CD4-positive, alpha-beta T cell treated with Interleukin-1 beta for 1 hour (primary cell): ENCODE measurements at regions not wholly inside any gene's neighbourhood (a gene's known extent, or its start where the extent isn't known, plus 50 kb on each side); places are given as distances from the start of the nearest gene placed in this dataset.

Source experiments
- DNase-seq, 2 donors: peaks; one replicate each; pipeline ENCODE4 v3.0.0-alpha.2; 2020 to 2022

DNA sequence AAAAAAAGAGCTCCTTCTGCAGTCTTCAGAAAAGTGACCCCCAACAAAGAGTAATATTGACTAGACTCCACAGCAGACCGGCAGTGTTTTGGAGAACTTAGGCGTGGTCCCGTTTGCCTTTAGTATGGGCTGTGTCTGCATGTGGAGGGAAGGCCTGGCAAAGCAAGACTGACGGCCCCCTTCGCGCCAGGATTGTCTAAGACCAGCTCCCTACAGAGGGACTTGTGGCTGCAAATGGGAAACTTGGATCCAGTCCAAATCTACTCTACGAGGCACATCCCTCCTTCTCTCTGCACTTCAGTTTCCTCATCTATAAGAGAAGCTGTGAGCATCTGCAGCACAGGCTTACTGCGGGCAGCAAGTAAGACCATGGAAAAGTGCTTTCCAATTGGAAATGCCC is 350.0 kb downstream of the ZNF536 start:
- no peak for DNase-seq

DNA sequence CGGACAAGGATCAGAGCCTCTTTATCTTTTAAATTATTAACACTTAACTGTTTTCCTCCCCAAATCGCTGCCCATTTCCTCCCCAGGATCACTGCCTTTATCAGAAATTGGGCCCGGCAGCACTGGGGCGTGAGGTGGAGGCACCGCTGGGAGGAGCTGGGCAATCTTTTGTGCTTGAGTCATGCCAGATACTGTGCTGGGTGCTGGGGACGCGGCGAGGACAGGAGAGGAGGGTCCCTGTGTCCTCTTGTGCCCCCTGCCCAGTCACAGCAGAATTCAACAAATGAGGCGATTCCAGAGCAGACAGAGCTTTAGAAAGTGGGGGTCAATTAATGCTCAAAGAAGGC is 347.8 kb downstream of the ZNF536 start:
- no peak for DNase-seq

DNA sequence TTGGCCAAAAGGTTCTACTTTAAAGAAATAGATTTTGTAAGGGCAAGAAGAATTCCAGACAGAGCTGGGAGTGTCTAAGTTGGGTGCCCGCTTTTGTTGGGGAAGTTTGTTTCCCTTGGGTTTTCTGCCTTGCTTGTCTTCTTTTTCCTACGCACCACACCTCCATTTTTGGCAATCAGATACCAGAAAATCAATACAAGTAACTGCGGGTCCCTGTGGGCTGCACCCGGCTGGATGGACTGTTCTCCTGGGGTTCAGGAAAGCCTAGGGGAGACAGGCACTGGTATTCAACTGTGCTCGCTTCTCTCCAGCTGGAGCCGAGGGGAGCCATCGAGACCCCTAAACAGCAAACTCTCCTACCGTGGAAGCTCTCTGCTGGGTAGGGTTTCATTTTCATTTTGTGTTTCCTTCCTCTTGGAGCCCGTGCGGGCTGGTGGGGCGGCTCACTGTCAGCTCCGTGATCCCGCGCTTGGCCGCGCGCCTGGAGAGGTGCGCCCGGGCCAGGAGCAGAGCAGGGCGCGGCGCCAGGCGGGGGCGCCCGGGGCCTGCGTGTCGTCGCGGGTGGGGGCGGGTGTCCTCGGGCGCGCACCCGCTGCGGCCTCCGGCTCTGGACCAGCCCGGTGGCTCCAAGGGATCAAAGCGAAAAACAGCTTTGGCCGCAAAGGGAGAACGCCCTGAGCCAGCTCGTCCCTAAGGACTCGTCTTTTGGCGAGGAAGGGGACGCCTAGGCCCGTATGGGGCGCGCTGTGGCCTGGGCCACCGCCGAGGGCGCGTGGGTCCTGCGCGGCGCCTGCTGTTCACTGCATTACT is 347.2 kb downstream of the ZNF536 start:
- DNase-seq, result no peak

DNA sequence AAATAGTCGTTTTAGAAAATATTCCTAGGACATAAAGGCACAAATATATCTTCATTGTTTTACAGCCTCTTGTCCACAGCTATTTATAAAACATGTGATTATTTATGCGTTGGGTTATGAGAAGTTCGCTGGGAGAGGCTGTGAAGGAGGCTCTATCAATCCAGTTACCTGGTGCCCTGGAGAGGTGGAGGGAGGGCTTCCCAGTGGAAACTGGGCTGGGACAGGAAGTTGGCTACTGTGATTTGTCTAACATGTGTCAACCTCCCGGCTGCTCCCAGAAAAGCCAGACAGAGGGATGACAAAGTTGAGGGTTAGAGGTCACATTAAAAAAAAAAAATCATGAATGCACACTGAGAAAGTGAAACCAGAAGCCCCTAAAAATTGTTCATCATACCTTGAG is 346.5 kb downstream of the ZNF536 start:
- no peak for DNase-seq

GRCh38 chr19:30718014-30718413 is 345.8 kb downstream of the ZNF536 start:
- no peak for DNase-seq

GRCh38 chr19:30717381-30717780 is 345.2 kb downstream of the ZNF536 start:
- no peak for DNase-seq

- DNase-seq, result no peak
Observed at GRCh38 chr19:30712431-30713337, 340.5 kb downstream of the ZNF536 start.

DNA sequence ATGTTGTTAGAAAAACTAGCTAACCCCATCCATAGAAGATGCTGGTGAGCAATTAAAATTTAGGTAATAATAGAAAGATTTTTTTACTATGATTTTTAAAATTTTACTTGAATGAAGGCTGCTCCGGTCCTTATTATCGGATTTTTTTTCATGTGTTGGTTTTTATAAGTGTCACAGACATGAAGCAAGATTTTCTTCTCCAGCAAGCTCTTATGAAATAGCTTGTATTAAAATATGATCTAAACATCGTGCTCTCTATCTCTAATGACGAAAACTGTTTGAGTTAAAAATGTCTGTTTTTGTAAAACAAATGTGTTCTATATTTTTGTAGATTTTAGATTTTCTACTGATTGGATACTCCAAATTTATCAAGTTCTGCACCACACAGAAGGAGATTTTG is 339.6 kb downstream of the ZNF536 start:
- DNase-seq, result no peak

GRCh38 chr19:30711296-30711695 is 339.1 kb downstream of the ZNF536 start:
- no peak for DNase-seq

DNA sequence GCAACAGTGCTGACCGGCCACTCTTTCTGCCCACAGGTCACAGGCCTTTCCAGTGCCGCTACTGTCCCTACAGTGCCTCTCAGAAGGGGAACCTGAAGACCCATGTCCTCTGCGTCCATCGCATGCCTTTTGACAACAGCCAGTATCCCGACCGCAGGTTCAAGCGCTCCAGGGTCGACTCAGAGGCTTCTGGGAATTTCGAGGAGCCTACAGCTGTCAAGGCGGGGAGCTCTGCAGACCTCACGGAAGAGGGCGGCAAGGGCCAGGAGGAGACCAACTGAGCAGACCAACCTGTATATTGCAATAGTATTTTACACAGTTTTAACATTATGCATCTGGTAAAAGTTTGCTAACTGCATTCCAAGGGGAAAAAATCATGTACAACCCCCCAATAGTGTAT is 338.5 kb downstream of the ZNF536 start:
- no peak for DNase-seq

GRCh38 chr19:30708416-30709178 is 336.4 kb downstream of the ZNF536 start:
- DNase-seq, result no peak

DNA sequence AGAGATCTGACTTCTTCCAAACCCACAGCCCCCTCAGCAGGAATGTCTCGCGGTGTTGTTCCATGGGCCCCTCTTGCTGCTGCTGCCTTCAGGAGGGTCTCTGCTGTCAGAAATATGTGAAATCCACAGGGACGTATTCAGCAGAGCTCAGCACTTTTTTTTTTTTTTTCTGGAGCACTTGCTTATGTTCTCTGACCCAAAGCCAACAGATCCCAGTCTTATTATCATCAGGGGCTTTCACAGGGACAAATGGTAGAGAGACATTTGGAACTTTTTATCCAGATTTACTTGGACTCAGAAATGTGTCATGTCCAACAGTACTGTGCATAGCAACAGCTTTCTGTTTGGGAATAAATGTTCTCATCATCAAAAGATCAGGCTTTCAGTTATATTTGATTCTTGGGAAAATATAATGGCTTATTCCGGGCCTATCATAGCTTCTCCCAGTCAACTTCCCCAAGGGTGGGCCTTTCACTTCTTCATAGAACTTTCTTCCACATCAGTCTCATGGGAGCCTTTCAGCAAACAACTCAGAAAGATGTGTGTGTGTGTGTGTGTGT is 332.7 kb downstream of the ZNF536 start:
- DNase-seq, result no peak

DNA sequence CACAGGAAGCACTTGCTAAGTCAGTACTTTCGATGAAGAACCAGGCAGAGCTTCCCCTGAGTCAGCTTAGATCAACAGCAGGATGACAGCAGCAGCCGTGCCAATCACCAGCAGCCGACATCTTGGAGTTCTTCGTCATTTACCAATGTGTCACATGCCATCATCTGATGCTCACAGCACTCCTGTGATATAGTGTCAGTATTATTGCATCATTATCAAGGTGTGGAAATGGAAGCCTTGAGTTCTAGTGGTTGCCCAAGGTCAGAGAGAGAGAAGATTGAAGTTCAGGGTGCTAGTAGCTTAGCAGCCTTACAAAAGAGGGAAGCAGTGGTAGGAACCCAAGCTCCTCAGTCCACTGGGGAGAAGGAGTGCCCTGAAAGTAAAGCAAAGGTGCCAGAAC is 331.5 kb downstream of the ZNF536 start:
- DNase-seq, result no peak

- DNase-seq, result no peak
Observed at GRCh38 chr19:30701178-30701577, 329.0 kb downstream of the ZNF536 start.

DNA sequence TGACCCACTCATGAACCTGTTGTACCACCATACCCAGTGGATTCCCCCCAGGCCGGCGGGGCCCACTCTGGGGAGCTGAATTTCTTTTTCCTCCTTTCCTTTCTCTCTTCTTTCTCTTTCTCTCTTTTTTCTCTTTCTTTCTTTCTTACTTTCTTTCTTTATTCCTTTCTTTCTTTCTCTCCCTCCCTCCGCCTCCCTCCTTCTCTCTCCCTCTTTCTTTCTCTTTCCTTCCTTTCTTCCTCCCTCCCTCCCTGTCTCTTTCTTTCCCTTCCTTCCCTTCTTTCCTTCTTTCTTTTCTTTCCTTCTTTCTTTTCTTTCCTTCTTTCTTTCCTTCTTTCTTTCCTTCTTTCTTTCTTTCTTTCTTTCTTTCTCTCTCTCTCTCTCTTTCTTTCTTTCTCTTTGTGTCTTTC is 327.7 kb downstream of the ZNF536 start:
- DNase-seq, result no peak

- no peak for DNase-seq
Observed at GRCh38 chr19:30696514-30696913, 324.3 kb downstream of the ZNF536 start.

- DNase-seq, result no peak
Observed at GRCh38 chr19:30695171-30695875, 323.1 kb downstream of the ZNF536 start.

DNA sequence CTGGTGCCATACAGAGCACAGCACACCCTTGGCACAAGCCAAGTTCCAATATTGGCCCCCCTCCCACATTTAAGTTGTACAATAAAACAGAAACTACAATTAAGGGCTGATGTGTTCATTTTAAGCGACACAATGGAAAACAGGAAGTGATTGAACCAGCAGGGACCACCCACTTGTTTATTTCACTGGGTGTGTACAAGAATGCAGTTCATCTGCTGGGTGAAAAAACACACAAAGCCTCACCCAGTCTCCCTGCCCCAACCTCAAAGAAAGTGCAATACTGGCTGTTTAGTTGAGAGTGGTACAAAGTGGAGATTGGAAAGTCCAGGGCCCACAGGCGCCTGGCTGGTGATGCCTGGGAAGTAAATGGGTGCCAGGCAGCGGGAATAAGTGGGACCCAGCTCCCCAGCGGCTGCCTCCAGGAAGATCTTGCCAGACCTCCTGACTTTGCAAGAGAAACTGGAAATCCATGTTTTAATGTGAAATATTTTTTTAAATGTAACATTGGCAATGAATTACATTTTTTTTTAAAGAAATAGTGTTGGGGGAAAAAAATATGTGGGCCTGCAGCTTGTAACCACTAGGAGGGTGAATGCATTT is 322.1 kb downstream of the ZNF536 start:
- no peak for DNase-seq

- no peak for DNase-seq
Observed at GRCh38 chr19:30692879-30693503, 320.8 kb downstream of the ZNF536 start.

- DNase-seq, result no peak
Observed at GRCh38 chr19:30692181-30692811, 320.1 kb downstream of the ZNF536 start.

GRCh38 chr19:30691819-30692166 is 319.6 kb downstream of the ZNF536 start:
- DNase-seq, result no peak
